ENCODE measurements at regions not wholly inside any gene's neighbourhood (a gene's known extent, or its start where the extent isn't known, plus 50 kb on each side); places are given as distances from the start of the nearest gene placed in this dataset.
"Not testable (repeated sequence)": the region's sequence is repeated elsewhere in the genome, so short reads cannot be mapped to it uniquely, and the experiment has no call there.

GRCh38 chr13:46457255-46457654, 70.2 kb upstream of the RUBCNL start:
- H3K79me2 ChIP-seq (ENCODE audit: insufficient read depth, low read depth, low read length); POLR2A ChIA-PET; H3K4me1 ChIP-seq (ENCODE audit: insufficient read depth, low read length, poor library complexity, severe bottlenecking); H3K36me3 ChIP-seq (ENCODE audit: insufficient read depth, low read length); H4K20me1 ChIP-seq (ENCODE audit: insufficient read depth, low read length); H3K27ac ChIP-seq (ENCODE audit: low read depth, low read length, poor library complexity, severe bottlenecking); DNase-seq (ENCODE audit: low spot score); H3K9me3 ChIP-seq (ENCODE audit: low read length); H2AFZ ChIP-seq (ENCODE audit: low read length); H3K4me3 ChIP-seq (ENCODE audit: low read depth, low read length, poor library complexity, severe bottlenecking); BruUV-seq (replicated peaks); H3K9me2 ChIP-seq (ENCODE audit: insufficient read depth, low read length); H3K4me2 ChIP-seq (ENCODE audit: low read length); CTCF ChIA-PET (ENCODE audit: unreplicated experiment): not testable (repeated sequence)
- intact Hi-C loops (cut with micrococcal nuclease; ENCODE audit: unreplicated experiment): loop anchor here (5.0 kb wide), 1 partner anchor 70 kb away; the partner anchor contains the start of gene RUBCNL

GRCh38 chr13:46455924-46456323, 68.9 kb upstream of the RUBCNL start:
- BruUV-seq (replicated peaks); H3K4me3 ChIP-seq (ENCODE audit: low read depth, low read length, poor library complexity, severe bottlenecking); H3K36me3 ChIP-seq (ENCODE audit: insufficient read depth, low read length); H3K9me2 ChIP-seq (ENCODE audit: insufficient read depth, low read length); H3K9me3 ChIP-seq (ENCODE audit: low read length); H3K79me2 ChIP-seq (ENCODE audit: insufficient read depth, low read depth, low read length); H3K27ac ChIP-seq (ENCODE audit: low read depth, low read length, poor library complexity, severe bottlenecking); POLR2A ChIA-PET; CTCF ChIA-PET (ENCODE audit: unreplicated experiment); H3K4me1 ChIP-seq (ENCODE audit: insufficient read depth, low read length, poor library complexity, severe bottlenecking); H2AFZ ChIP-seq (ENCODE audit: low read length); H4K20me1 ChIP-seq (ENCODE audit: insufficient read depth, low read length): not testable (repeated sequence)
- peak; percentile 70 for TF ChIP-seq CTCF (conservative IDR thresholded peaks at IDR 0.05; ENCODE audit: low read length)
- H3K4me2 ChIP-seq (ENCODE audit: low read length): peak overlapping the region; percentile 36; the same call in 1 of the 2 replicates
- intact Hi-C loops (cut with micrococcal nuclease; ENCODE audit: unreplicated experiment): loop anchor here (5.0 kb wide), 1 partner anchor 69 kb away; the partner anchor contains the start of gene RUBCNL
- DNase-seq (ENCODE audit: low spot score): peak; percentile 6

GRCh38 chr13:46451145-46451544, 64.1 kb upstream of the RUBCNL start:
- H3K36me3 ChIP-seq (ENCODE audit: insufficient read depth, low read length); H3K9me2 ChIP-seq (ENCODE audit: insufficient read depth, low read length); DNase-seq (ENCODE audit: low spot score); H3K4me1 ChIP-seq (ENCODE audit: insufficient read depth, low read length, poor library complexity, severe bottlenecking); H3K27ac ChIP-seq (ENCODE audit: low read depth, low read length, poor library complexity, severe bottlenecking); CTCF ChIA-PET (ENCODE audit: unreplicated experiment); H3K4me2 ChIP-seq (ENCODE audit: low read length); BruUV-seq (replicated peaks); H3K9me3 ChIP-seq (ENCODE audit: low read length); H4K20me1 ChIP-seq (ENCODE audit: insufficient read depth, low read length); H3K79me2 ChIP-seq (ENCODE audit: insufficient read depth, low read depth, low read length); H2AFZ ChIP-seq (ENCODE audit: low read length); intact Hi-C loops (cut with micrococcal nuclease; ENCODE audit: unreplicated experiment); H3K4me3 ChIP-seq (ENCODE audit: low read depth, low read length, poor library complexity, severe bottlenecking): not testable (repeated sequence)
- POLR2A ChIA-PET: interaction anchor here (0.7 kb wide), 1 partner anchor 96 kb away, joined by 3 read pairs; no protein-coding TSS in a partner anchor

GRCh38 chr13:46449949-46450348, 62.9 kb upstream of the RUBCNL start:
- CTCF ChIA-PET (ENCODE audit: unreplicated experiment); intact Hi-C loops (cut with micrococcal nuclease; ENCODE audit: unreplicated experiment); DNase-seq (ENCODE audit: low spot score); H3K9me3 ChIP-seq (ENCODE audit: low read length); H3K4me3 ChIP-seq (ENCODE audit: low read depth, low read length, poor library complexity, severe bottlenecking); H3K27ac ChIP-seq (ENCODE audit: low read depth, low read length, poor library complexity, severe bottlenecking); BruUV-seq (replicated peaks); H3K4me2 ChIP-seq (ENCODE audit: low read length); POLR2A ChIA-PET; H3K79me2 ChIP-seq (ENCODE audit: insufficient read depth, low read depth, low read length); H4K20me1 ChIP-seq (ENCODE audit: insufficient read depth, low read length); H3K9me2 ChIP-seq (ENCODE audit: insufficient read depth, low read length); H3K4me1 ChIP-seq (ENCODE audit: insufficient read depth, low read length, poor library complexity, severe bottlenecking); H3K36me3 ChIP-seq (ENCODE audit: insufficient read depth, low read length): not testable (repeated sequence)
- H2AFZ ChIP-seq (ENCODE audit: low read length): peak overlapping the region; percentile 69; the same call in 1 of the 2 replicates

GRCh38 chr13:46448148-46448547, 61.1 kb upstream of the RUBCNL start:
- H4K20me1 ChIP-seq (ENCODE audit: insufficient read depth, low read length); H3K79me2 ChIP-seq (ENCODE audit: insufficient read depth, low read depth, low read length); H3K36me3 ChIP-seq (ENCODE audit: insufficient read depth, low read length); BruUV-seq (replicated peaks); H3K9me3 ChIP-seq (ENCODE audit: low read length); H3K4me1 ChIP-seq (ENCODE audit: insufficient read depth, low read length, poor library complexity, severe bottlenecking); DNase-seq (ENCODE audit: low spot score); H2AFZ ChIP-seq (ENCODE audit: low read length); CTCF ChIA-PET (ENCODE audit: unreplicated experiment); H3K27ac ChIP-seq (ENCODE audit: low read depth, low read length, poor library complexity, severe bottlenecking); H3K4me2 ChIP-seq (ENCODE audit: low read length); intact Hi-C loops (cut with micrococcal nuclease; ENCODE audit: unreplicated experiment); H3K9me2 ChIP-seq (ENCODE audit: insufficient read depth, low read length); H3K4me3 ChIP-seq (ENCODE audit: low read depth, low read length, poor library complexity, severe bottlenecking); POLR2A ChIA-PET: not testable (repeated sequence)

GRCh38 chr13:46437808-46438404, 50.9 kb upstream of the RUBCNL start:
- POLR2A ChIA-PET; H3K4me3 ChIP-seq (ENCODE audit: low read depth, low read length, poor library complexity, severe bottlenecking); H3K4me2 ChIP-seq (ENCODE audit: low read length); H3K9me2 ChIP-seq (ENCODE audit: insufficient read depth, low read length); H3K27ac ChIP-seq (ENCODE audit: low read depth, low read length, poor library complexity, severe bottlenecking); H3K4me1 ChIP-seq (ENCODE audit: insufficient read depth, low read length, poor library complexity, severe bottlenecking); CTCF ChIA-PET (ENCODE audit: unreplicated experiment); H4K20me1 ChIP-seq (ENCODE audit: insufficient read depth, low read length); H3K36me3 ChIP-seq (ENCODE audit: insufficient read depth, low read length); H3K79me2 ChIP-seq (ENCODE audit: insufficient read depth, low read depth, low read length); H3K9me3 ChIP-seq (ENCODE audit: low read length); DNase-seq (ENCODE audit: low spot score); H2AFZ ChIP-seq (ENCODE audit: low read length); intact Hi-C loops (cut with micrococcal nuclease; ENCODE audit: unreplicated experiment); BruUV-seq (replicated peaks): not testable (repeated sequence)

Measured in OCI-LY7 (cell line).